GM18951 (cell line): ENCODE measurements at regions not wholly inside any gene's neighbourhood (a gene's known extent, or its start where the extent isn't known, plus 50 kb on each side); places are given as distances from the start of the nearest gene placed in this dataset.

ENCODE experiments used
- POLR2A ChIP-seq: IDR thresholded peaks from 4 replicates; pipeline ENCODE4 v1.6.1; 2011; ENCODE audit warnings: mild to moderate bottlenecking; ENCODE audit not compliant: insufficient read length, insufficient read depth; ENCODE audit errors: extremely low read depth
- in situ Hi-C: fragments of 300-500 bp; cut with MboI; formaldehyde crosslinking; loops from one replicate; pipeline ENCODE4 v1.12.0; 2022; ENCODE audit warnings: low sequenced_read_pairs, mixed read lengths, inconsistent platforms; ENCODE audit not compliant: unreplicated experiment

- TF ChIP-seq POLR2A: no peak
- in situ Hi-C loops: no loop called here
Measured at GRCh38 chr2:165033402-165033801, 78.1 kb upstream of the SLC38A11 start.

- no peak for TF ChIP-seq POLR2A
- in situ Hi-C loops: no loop called here
Measured at GRCh38 chr2:165032559-165032958, 77.2 kb upstream of the SLC38A11 start.

- TF ChIP-seq POLR2A: no peak
- in situ Hi-C loops: no loop called here
Measured at GRCh38 chr2:165024199-165024598, 68.9 kb upstream of the SLC38A11 start.

- in situ Hi-C loops: no loop called here
- no peak for TF ChIP-seq POLR2A
Measured at GRCh38 chr2:165022781-165023180, 67.5 kb upstream of the SLC38A11 start.

GRCh38 chr2:165017966-165018596 is 62.8 kb upstream of the SLC38A11 start:
- in situ Hi-C loops: no loop called here
- TF ChIP-seq POLR2A: no peak

- in situ Hi-C loops: no loop called here
- no peak for TF ChIP-seq POLR2A
Measured at GRCh38 chr2:165016772-165017411, 61.6 kb upstream of the SLC38A11 start.

- in situ Hi-C loops: no loop called here
- no peak for TF ChIP-seq POLR2A
Measured at GRCh38 chr2:165015052-165015642, 59.8 kb upstream of the SLC38A11 start.

GRCh38 chr2:165013944-165014619 is 58.8 kb upstream of the SLC38A11 start:
- in situ Hi-C loops: no loop called here
- TF ChIP-seq POLR2A: no peak

- no peak for TF ChIP-seq POLR2A
- in situ Hi-C loops: no loop called here
Measured at GRCh38 chr2:165011199-165011598, 55.9 kb upstream of the SLC38A11 start.

GRCh38 chr2:165010556-165010955 is 55.2 kb upstream of the SLC38A11 start:
- in situ Hi-C loops: no loop called here

GRCh38 chr2:165009466-165009865 is 54.1 kb upstream of the SLC38A11 start:
- no peak for TF ChIP-seq POLR2A
- in situ Hi-C loops: loop anchor here (10.0 kb wide), 1 partner anchor 195 kb away; the partner anchor contains the start of gene SCN3A

More at GRCh38 chr2:165010556-165010955, 55.2 kb upstream of the SLC38A11 start:
- no peak for TF ChIP-seq POLR2A

- in situ Hi-C loops: loop anchor here (10.0 kb wide), 1 partner anchor 196 kb away; the partner anchor contains the start of gene SCN3A
- no peak for TF ChIP-seq POLR2A
Measured at GRCh38 chr2:165008730-165009315, 53.5 kb upstream of the SLC38A11 start.
